ENCODE measurements at regions not wholly inside any gene's neighbourhood (a gene's known extent, or its start where the extent isn't known, plus 50 kb on each side); places are given as distances from the start of the nearest gene placed in this dataset.

DNA sequence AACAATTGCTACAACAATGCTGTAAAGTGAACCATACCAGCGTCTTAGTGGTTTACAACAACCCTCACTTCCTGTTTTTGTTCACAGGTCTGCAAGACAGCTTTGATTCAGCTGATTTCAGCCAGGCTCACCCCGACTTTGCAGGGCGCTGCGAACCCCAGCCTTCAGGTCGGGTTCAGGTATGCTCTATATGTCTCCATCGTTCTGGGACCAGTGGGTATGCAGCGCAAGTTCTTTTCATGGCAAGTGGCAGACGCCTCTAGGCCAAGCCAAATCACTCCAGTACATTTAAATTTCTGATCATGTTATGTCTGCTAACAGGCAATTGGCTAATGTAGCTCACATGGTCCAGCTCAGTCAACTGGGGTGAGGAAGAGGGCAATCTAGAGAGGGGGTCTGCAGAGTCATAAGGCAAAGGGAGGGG, 52.4 kb upstream of the RGMA start:
- peak; percentile 21 for DNase-seq

- DNase-seq, result no peak
These were observed 50.4 kb upstream of the RGMA start for GRCh38 chr15:93139436-93139835.

DNA sequence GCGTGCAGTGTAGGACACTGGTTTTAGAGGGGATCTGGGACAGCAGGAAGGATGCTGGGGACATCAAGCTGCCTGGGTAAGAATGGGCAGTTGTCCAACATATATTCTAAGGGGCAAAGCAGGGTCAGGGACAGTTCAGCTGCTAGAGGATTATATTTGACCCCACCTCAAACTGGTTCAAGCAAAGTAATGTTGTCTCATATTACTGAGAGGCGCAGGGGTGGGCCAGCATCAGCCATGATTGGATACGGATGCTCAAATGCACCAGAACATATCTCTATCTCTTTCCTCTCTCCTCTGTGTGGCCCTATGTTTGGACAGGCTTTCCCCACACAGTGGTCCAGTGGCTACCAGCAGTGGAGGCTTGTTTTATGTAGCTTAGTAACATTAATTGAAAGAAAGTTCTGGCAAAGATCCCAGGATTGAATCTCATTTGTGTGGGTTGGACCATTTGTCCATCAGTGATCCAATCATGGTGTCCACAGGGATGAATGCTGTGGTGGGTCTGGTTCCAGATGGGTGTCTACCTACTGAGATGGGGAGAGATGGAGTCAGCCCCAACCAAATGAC, 49.8 kb upstream of the RGMA start:
- no peak for DNase-seq
